ENCODE measurements at regions not wholly inside any gene's neighbourhood (a gene's known extent, or its start where the extent isn't known, plus 50 kb on each side); places are given as distances from the start of the nearest gene placed in this dataset.
"Not testable (repeated sequence)": the region's sequence is repeated elsewhere in the genome, so short reads cannot be mapped to it uniquely, and the experiment has no call there.

DNA sequence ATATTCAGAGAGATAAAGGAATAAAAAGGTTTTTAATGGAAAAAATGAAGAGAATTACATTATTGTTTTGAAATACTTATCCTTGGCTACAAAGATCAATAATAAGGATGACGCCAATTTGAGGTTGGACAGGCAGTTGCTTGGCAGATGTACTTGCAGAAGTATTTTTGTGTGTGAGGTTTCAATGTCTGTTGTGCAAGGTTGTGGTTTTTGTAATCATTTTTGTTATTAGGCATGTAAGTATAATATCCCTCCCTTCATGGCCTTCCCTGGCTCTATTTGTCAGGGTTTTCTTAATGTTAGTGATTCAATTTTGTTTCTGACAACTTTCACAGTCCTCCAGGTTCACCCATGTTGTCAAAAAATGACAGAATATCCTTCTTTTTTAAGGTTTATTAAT lies 105.9 kb downstream of the OTOL1 start:
- DNase-seq = no peak

DNA sequence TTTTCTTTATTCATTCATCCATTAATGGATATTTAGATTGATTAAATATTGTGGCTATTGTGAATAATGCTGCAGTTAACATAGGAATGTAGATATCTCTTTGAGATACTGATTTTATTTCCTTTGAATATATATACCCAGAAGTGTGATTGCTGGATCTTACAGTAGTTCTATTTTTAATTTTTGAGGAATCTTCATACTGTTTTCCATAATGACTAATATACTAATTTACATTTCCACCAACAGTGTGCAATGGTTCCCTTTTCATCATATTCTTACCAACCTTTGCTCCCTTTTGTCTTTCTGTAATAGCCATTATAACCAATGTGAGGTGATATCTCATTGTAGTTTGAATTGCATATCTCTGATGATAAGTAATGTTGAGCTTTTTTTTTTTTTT lies 106.3 kb downstream of the OTOL1 start:
- no peak for DNase-seq

DNA sequence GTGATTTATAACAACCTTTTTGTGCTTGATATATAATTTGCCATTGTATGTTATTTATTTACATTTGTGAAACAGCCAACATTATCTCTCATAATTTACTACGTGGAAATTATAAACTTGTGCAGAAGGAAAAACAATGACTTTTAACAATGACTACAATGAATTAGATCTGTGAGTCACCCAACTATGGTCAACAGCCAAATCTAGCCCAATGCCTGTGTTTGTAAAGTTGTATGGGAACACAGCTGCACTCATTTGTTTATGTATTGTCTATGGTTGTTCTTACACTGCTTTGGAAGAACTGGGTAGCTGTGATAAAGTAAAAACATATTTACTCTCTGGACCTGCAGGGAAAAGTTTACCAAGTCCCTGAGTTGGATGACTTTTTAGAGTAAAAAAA lies 110.4 kb downstream of the OTOL1 start:
- no peak for DNase-seq

DNA sequence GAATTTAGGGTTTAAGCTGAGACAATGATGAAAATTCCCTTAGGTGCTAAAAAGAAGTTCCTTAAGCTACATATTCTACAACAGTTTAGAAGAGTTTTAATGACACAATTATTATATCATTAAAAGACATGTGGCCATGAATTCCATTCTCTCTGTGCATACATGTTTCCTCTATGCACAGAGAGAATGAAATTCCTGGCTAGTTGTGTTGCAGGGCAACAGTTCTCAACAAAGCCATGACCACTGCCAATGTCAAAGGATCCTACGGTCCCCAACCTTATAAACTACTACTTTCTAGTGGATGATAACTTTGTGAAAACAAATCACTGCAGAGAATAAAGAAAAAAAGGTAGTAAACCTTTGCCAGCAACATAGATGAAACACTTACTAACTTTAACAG lies 122.7 kb downstream of the OTOL1 start:
- DNase-seq = no peak

DNA sequence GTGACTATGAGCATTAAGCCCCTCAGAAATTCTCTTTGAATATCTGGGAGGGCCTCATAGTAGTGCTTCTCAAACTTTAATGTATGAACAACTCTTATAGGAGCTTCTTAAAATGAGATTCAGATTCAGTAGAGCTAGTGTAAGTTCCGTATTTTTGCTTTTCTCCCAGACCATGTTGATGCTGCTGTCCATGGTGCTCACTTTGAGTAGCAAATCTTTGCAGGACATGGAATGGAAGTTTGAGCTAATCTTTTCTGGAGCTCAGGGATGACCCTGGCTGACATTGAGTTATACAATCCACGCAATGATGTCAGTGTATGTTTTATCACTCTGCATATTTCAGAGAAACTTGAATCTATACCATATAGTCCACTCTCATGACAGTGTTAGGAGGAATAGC lies 134.2 kb downstream of the OTOL1 start:
- no peak for DNase-seq

DNA sequence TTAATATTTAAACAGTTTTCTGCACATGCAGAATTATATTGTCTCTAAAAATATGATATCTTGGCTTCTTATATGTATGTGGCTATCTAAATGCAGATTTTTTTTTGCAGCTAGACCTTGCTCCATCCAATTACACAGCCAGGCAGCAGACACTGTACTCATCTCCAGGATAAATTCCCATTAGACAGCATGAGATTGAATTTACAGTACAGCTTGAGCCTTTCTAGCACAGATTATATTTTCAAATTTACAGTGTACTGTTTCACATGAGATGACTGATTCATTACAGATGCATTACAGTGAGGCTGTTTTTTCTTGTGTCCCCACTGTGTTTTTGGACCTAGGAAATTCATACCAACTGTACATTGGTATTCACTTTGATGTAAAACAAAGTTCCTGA lies 134.9 kb downstream of the OTOL1 start:
- no peak for DNase-seq

DNA sequence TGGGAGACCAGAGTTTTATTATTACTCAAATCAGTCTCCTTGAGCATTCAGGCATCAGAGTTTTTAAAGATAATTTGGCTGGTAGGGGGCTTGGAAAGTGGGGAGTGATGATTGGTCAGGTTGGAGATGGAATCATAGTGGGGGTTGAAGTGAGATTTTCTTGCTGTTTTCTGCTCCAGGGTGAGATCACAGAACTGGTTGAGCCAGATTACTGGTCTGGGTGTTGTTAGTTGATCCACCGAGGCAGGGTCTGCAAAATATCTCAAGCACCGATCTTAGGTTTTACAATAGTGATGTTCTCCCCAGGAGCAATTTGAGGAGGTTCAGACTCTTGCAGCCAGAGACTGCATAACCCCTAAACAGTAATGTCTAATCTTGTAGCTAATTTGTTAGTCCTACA lies 141.0 kb downstream of the OTOL1 start:
- DNase-seq = no peak

DNA sequence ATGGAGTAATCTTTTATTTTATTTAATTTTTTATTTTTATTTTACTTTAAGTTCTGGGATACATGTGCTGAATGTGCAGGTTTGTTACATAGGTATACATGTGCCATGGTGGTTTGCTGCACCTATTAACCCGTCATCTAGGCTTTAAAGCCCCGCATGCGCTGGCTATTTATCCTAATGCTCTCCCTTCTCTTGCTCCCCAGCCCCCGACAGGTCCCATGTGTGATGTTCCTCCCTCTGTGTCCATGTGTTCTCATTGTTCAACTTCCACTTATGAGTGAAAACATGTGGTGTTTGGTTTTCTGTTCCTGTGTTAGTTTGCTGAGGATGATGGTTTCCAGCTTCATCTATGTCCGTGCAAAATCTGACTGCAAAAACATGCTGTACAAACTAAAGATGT lies 142.5 kb downstream of the OTOL1 start:
- not testable (repeated sequence) for DNase-seq

DNA sequence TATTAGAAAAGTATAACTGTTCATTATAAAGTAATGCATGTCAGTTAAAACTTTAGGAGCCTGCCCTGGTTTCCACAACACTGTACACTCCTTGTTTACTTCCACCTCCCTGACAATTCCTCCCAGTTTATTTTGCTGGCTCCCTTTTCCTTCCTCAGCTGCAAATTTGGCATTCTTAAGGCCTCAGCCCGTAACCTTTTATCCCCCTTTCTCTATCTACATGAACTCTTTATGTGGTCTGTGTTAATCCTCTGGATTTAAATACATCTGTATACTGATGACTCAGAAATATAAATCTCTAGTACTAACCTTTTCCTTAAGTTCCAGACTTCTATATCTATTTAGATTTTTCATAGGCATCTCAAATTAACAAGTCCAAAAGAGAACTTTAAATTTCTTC lies 143.6 kb downstream of the OTOL1 start:
- DNase-seq = no peak

DNA sequence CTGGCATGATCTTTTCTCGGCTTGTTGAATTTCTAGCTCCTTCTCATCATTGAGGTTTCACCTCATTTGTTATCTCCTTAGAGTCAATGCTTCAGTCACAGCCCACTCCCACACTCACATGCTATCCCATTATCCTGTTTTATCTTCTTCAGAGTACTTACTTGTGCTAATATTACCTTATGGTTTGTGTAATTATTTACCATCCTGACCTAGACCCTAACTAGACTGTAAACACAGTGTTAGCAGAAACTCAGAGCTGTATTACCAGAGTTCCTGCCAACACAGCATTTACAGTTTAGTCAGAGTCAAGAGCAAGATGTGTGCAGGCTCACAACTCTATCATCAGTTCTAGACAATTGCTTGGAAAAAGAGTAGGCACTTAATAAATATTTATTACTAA lies 144.7 kb downstream of the OTOL1 start:
- no peak for DNase-seq

DNA sequence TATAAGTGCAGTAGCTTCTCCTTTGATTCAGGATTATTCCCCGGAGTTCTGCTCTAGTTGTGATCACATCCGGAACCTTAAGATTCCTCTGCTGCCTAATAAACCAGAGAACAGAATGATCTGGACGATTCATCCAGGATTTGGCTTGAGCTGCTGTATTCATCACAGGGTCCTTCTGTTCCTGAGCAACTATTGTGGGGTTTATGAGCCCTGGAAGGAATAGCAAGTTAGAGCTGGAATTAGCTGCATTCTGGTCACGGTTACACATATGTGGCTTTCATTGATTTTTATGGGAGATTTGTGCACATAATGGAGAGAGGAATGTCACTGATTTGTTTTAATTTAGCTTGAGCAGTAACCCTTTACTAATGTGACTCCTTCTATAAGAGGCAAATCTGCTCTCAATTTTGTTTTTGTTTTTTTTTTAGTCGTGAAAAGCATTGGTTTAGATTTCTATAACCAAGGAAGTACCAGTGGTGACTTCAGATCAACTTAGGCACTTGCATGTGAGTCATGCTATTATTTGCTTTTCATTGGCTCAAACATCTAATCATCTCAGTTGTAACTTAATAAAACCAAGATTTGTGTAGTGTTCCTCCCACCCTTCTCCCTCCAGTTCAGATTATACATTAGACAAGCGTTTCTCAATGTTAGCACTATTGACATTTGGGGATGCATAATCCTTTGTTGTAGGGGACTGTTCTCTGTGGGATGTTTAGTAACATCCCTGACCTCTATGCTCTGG lies 148.5 kb downstream of the OTOL1 start:
- no peak for DNase-seq

DNA sequence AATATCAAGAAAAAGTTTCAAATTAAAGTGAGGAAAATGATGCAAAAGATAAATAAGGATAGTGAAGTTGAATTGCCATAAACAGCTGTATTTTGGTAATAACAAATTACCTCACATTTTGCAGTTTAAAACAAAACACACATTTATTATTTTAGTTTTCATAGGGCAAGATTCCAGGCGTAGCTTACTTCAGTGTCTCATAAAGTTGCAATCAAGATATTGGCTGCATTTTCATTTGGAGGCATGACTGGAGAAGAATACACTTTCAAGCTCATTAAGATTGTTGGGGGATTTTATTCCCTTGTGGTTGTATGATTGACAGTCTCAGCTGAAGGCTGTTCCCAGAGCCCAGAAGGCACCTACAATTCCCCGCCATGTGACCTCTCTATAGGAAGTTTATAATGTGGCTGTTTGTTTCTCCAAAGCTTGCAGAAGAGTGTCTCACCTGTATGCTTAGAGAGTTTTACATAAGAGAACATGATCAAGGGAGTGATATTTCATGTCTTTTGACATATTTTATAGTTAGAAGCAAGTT lies 151.4 kb downstream of the OTOL1 start:
- no peak for DNase-seq

DNA sequence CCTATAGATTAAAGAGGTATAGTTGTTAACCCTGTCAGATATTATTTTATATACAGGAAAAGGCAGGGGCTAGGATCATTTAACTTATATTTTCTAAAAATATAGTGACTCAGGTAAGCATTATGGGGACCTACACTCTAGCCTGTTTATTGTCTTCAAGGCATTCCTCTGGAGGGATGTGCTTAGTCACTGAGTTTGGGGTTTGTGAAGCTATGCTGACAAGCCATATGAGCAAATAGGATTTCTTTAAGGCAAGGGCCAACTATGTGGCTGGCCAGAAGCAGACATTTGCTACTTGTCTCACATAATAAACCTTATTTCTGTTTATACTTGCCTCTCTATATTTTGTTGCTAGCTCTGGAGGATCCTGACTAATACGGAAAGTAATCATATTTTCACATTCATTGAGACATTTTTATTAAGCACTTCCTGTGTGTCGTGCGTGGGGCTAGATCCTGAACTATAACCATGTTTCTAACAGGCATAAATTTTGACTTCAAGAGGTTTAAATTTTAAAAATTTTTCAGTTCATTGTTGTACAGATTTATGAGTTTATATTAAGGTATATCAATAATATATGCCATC lies 153.4 kb downstream of the OTOL1 start:
- no peak for DNase-seq

DNA sequence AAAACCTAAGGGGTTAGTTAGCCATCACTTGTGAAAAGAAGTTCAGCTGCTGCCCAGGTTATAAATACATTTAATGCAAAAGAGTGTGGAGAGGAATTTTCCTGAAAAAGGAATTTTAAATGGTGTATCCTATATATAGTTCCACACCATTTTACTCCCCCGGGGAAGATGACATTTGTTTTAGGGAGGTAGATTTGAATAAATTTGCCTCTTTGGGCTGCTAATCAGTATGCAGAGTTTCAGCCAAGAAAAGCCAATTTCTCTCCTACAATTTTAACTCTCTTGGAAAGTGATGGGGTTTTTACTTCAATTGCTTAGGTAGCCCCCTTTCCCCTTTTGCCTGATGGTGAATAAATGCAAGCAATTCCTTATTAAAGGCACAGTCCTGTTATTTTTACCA lies 161.2 kb downstream of the OTOL1 start:
- DNase-seq = no peak

DNA sequence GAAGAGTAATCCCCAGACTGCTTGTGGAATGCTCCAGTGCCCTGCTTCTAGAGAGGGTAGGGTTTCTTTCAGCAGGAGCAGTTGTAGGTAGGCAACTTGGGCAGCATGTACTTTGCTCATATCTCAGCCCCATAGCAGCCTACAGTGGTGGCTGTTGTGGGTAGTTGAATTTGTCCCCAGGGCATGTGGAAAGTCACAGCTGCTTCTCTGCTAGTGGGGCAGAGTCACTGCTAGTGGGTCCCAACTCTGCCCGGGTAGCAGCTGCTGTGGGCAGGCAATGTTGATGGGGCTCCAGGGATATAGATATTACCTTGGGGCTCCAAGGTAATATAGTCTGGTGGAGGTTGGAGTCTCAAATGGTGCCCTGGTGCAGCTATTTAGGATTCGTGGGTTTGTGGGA lies 174.5 kb downstream of the OTOL1 start:
- DNase-seq = no peak

DNA sequence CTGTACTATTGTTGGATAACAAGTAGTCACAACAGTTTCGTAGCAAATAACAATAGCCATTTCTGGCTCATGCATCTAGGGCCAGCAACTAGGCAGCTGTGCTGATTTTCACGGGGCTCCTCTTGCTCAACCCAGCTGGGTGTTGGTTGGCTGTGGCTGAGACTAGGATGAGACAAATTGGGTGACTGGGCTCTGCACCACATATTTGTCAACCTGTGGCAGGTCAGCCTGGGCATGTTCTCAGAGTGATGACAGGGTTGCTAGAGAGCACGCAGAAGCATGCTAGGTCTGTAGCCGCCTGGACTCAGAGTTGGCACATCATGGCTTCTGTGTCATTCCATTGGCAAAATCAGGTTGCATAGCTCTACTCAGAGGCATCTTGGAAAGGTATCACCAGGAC lies 175.9 kb downstream of the OTOL1 start:
- DNase-seq = no peak

DNA sequence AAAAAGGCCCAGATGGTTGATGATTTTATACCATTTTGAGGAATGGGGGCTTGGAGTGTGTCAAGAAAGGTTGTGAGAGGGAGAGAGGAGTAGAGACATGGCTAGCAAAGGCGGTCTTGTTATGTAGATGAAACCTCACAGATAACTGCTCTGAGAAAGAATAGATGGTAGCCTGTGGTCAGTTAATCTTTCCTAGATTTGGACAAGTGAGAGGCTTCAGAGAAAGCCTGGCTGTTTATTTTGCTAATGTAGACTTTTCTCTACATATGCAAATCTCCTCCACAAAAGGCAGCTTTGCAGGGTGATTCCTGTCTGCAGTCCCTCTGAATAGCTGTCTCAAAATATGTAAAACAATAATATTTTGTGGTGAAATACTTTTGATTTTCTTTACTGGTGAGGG lies 177.3 kb downstream of the OTOL1 start:
- DNase-seq = no peak

DNA sequence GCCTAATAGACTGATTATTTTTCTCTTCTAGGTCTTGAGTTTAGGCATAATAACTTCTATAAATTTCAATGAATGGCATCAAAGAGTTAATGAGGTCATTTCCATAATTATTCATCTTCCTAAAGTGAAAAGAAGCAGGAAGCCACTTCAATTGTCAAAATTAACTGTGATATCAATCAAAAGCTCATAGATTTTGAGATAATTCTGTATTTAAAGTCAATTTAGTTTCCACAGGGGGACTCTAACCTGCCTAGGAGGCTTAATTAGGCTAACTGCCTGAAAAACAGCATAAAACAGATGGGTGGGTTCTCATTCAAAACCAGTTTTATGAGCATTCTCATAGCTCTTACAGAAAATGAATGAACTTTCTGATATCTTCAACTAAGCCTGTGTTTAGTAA lies 177.8 kb downstream of the OTOL1 start:
- no peak for DNase-seq

DNA sequence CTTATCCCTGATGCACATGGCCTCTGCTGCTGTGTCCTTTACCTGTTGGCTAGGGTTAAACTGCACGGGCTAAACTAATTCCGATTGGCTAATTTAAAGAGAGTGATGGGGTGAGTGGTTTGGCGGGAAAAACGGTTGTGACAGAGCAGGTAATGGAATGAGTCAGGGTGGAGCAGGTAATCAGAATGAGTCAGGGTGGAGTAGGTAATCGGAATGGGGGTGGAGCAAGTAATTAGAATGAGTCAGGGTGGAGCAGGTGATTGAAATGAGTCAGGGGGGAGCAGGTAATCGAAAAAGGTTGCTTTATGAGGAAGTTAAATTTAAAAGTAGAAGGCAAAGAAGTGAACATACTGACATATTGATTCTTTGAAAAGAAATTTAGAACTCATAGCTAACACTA lies 185.2 kb downstream of the OTOL1 start:
- not testable (repeated sequence) for DNase-seq

DNA sequence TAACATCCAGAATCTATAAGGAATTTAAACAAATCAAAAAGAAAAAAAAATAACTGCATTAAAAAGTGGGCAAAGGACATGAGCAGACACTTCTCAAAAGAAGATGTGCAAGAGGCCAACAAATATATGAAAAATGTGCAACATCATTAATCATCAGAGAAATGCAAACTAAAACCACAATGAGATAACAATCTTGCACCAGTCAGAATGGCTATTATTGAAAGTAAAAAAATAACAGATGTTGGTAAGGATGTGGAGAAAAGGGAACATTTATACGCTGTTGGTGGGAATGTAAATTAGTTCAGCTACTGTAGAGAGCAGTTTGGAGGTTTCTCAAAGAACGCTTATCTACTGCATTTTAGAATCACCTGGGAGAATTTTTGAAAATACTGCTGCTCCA lies 186.1 kb downstream of the OTOL1 start:
- no peak for DNase-seq

DNA sequence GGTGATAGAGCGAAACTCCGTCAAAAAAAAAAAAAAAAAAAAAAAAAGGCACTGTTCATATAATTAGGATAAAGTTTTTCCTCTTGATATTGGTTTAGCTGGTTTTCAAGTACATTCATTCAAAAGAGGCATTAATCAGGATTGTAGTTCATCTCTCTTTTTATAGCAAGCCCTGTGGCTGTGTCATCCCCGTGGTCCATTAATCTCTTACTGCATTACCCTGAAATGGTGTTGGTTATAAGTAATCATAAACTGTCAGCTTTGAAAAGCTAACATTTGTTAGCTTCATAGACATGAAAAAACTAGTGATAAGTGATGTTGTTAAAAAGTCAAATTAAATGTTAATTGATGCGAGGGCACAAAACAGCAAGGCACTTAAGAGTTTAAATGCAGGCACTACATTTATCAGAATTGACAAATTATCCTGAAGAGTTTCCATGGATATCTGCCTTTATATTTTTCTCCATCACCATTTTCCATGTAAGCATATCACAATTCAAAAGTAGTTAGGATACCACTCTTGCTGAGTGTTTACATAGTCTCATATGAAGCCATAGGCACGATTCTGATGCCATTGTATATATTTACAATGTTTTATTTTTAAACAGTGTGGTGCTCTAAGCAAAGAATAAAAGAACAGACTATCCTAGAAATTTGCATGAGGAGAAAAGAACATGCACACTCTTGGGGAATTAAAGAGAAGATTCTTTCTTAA lies 193.1 kb downstream of the OTOL1 start:
- DNase-seq = no peak

DNA sequence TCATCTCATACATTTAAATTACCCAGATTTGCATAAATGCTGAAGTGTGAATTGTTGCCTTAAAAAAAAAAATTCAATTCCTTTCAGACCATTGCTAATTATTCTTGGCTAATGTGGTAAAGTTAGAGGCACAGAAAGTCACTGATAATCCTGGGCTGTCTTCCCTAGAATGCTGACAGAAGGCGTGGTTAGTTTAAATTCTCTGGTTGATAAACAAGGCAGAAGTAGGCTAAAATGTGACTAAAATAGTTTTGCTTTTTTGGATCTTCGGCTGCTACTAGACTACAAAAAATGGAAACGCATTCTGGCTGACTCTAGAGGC lies 193.7 kb downstream of the OTOL1 start:
- DNase-seq = no peak

DNA sequence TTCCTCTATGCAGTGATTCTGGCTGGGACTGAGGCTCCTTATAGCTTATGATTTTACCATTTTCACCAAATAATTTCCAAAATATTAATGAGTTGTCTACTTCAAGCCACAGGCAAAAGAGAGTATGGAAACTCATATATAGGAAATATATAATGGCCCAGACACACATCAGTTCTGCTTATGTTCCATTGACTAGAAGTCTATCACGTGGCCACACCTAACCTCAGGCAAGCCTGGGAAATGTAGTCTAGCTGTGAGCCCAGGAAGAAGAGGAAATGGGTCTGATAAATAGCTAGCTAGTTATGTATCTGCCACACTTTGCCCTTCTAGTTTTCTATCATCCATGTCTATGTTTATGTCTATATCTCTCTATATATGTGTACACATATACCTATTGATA lies 195.1 kb downstream of the OTOL1 start:
- DNase-seq = no peak

Data from stimulated activated naive CD4-positive, alpha-beta T cell (primary cell).